K562 (cell line): ENCODE measurements at regions not wholly inside any gene's neighbourhood (a gene's known extent, or its start where the extent isn't known, plus 50 kb on each side); places are given as distances from the start of the nearest gene placed in this dataset.
A peak's percentile ranks its signal among the peaks of the same experiment; 100 is the strongest.

Source experiments
- ATAC-seq: fragments of 200-7000 bp; cut with Tn5 transposase; 3 replicates; pipeline ENCODE4 v1.9.1; 2020; ENCODE audit warnings: moderate library complexity
- BruUV-seq: library from RNA; stranded (reverse); fragments of 400-500 nt; replicated peaks from 2 replicates; lab custom pipeline; 2021; lab: Mats Ljungman, UMichigan
- CTCF ChIA-PET: fragments of 300-600 bp; formaldehyde crosslinking; extraction: SDS; loops from one replicate; lab custom pipeline; 2021; ENCODE audit warnings: low intra/inter-chr PET ratio; lab: Yijun Ruan, JAX
- POLR2A ChIA-PET: fragments of 300-600, 350-650 bp; sonication (Branson Sonifier 250); formaldehyde crosslinking; extraction: SDS; loops from one replicate; lab custom pipeline; 2021; ENCODE audit warnings: antibody characterized with exemption, inconsistent platforms; lab: Yijun Ruan, JAX
- DNase-seq, 4 experiments: peaks; one replicate each; pipeline versions ENCODE4 v3.0.0 to v3.0.0-alpha.2; 2011 to 2018; ENCODE audit warnings: low spot score in 3 of 4, mixed read lengths in 3 of 4; ENCODE audit errors: extremely low read depth in 1 of 4
- FAIRE-seq: peaks from 2 replicates; lab custom pipeline; 2011; peaks lifted over from hg19 to GRCh38; lab: Jason Lieb, UNC
- H2AFZ ChIP-seq: 2 replicates; pipeline ENCODE4 v1.6.0; 2011; ENCODE audit warnings: low read depth, low read length, control low read depth, inconsistent platforms
- H3K27ac ChIP-seq: fragments of 200-600 bp; 3 replicates; pipeline ENCODE4 v1.8.0; 2011; ENCODE audit warnings: low read depth, mild to moderate bottlenecking, control low read depth, inconsistent platforms, low read length, moderate library complexity, mixed read lengths; ENCODE audit errors: extremely low read depth
- H3K27me3 ChIP-seq, 2 experiments: fragments of 300-600 bp in 1 of 2; 2 replicates in 1 of 2; 3 replicates in 1 of 2; pipeline versions ENCODE4 v1.6.0 to v1.8.0; 2011; ENCODE audit warnings: inconsistent platforms in 2 of 2, low read length in 2 of 2, mild to moderate bottlenecking in 1 of 2, mixed read lengths in 1 of 2, moderate library complexity in 1 of 2; ENCODE audit not compliant: control insufficient read depth in 2 of 2, insufficient read depth in 2 of 2
- H3K36me3 ChIP-seq: fragments of 300-600 bp; 3 replicates; pipeline ENCODE4 v1.8.0; 2011; ENCODE audit warnings: mild to moderate bottlenecking, low read length, inconsistent platforms; ENCODE audit not compliant: control insufficient read depth, insufficient read depth
- H3K4me1 ChIP-seq, 2 experiments: fragments of 200-600 bp in 1 of 2; replicated peaks in 1 of 2; 2 replicates in 1 of 2; 3 replicates in 1 of 2; pipeline versions ENCODE4 v1.5.1 to v1.8.0; 2011; ENCODE audit warnings: inconsistent platforms in 2 of 2, low read length in 2 of 2, mild to moderate bottlenecking in 1 of 2, mixed read lengths in 1 of 2, moderate library complexity in 1 of 2; ENCODE audit not compliant: control insufficient read depth in 2 of 2, insufficient read depth in 2 of 2
- H3K4me2 ChIP-seq: 2 replicates; pipeline ENCODE4 v1.6.1; 2011; ENCODE audit warnings: low read length, control low read depth, inconsistent platforms, mixed read lengths; ENCODE audit not compliant: insufficient read depth
- H3K4me3 ChIP-seq: fragments of 200-600 bp; sonication (generic), shearing (Covaris generic); 2 replicates; pipeline ENCODE4 v1.5.1; 2016; ENCODE audit warnings: control low read depth, inconsistent platforms
- H3K79me2 ChIP-seq: fragments of 200-600 bp; 3 replicates; pipeline ENCODE4 v1.8.0; 2011; ENCODE audit warnings: low read length, inconsistent platforms; ENCODE audit not compliant: control insufficient read depth, insufficient read depth
- H3K9ac ChIP-seq, 2 experiments: 2 replicates each; pipeline versions ENCODE4 v1.6.0 to v1.6.1; 2011; ENCODE audit warnings: low read depth in 2 of 2, low read length in 2 of 2, control low read depth in 1 of 2, inconsistent platforms in 1 of 2, mild to moderate bottlenecking in 1 of 2, mixed read lengths in 1 of 2; ENCODE audit not compliant: insufficient read depth in 1 of 2
- H3K9me1 ChIP-seq: one replicate; pipeline ENCODE4 v1.6.0; 2011; ENCODE audit warnings: inconsistent platforms, mild to moderate bottlenecking, low read length, moderate library complexity; ENCODE audit not compliant: control insufficient read depth, insufficient read depth
- H3K9me3 ChIP-seq: replicated peaks from 2 replicates; pipeline ENCODE4 v1.5.1; 2011; ENCODE audit warnings: low read depth, low read length, inconsistent platforms; ENCODE audit not compliant: control insufficient read depth, insufficient read depth
- H4K20me1 ChIP-seq: replicated peaks from 2 replicates; pipeline ENCODE4 v1.6.1; 2011; ENCODE audit warnings: low read length, inconsistent platforms, mixed read lengths; ENCODE audit not compliant: control insufficient read depth, insufficient read depth
- CEBPB ChIP-seq: fragments of 450-650 bp; IDR thresholded peaks from 2 replicates; pipeline ENCODE4 v1.6.1; 2016; ENCODE audit warnings: missing genetic modification characterization, missing compliant biosample characterization
- MLX ChIP-seq, 2 experiments: fragments of 450-650 bp in 1 of 2; sonication (generic) in 1 of 2; formaldehyde crosslinking; conservative IDR thresholded peaks; 2 replicates each; pipeline versions ENCODE4 v1.4.0 to v1.8.1; 2020 to 2022; ENCODE audit warnings: mild to moderate bottlenecking in 1 of 2, missing genetic modification reagents in 1 of 2
- NFYB ChIP-seq: IDR thresholded peaks from 2 replicates; pipeline ENCODE4 v1.6.1; 2011; ENCODE audit warnings: mild to moderate bottlenecking, moderate library complexity; ENCODE audit not compliant: insufficient read length; ENCODE audit errors: extremely low read depth
- NR2C1 ChIP-seq, 2 experiments: fragments of 450-650 bp; IDR thresholded peaks; 2 replicates each; pipeline ENCODE4 v1.6.1; 2017; ENCODE audit warnings: mild to moderate bottlenecking in 2 of 2, antibody characterized with exemption in 1 of 2, inconsistent platforms in 1 of 2, missing compliant biosample characterization in 1 of 2, missing genetic modification characterization in 1 of 2
- NR2C2 ChIP-seq, 2 experiments: fragments of 200-800 bp in 1 of 2; sonication (Bioruptor generic) in 1 of 2; sonication (generic) in 1 of 2; formaldehyde crosslinking in 1 of 2; IDR thresholded peaks; 2 replicates each; pipeline versions ENCODE4 v1.6.1 to v1.8.0; 2016 to 2022; ENCODE audit warnings: mild to moderate bottlenecking in 1 of 2, missing compliant biosample characterization in 1 of 2, missing genetic modification characterization in 1 of 2, missing genetic modification reagents in 1 of 2
- PBX2 ChIP-seq, 2 experiments: IDR thresholded peaks in 1 of 2; conservative IDR thresholded peaks in 1 of 2; 2 replicates each; pipeline ENCODE4 v1.6.1; 2016; ENCODE audit warnings: low read depth in 2 of 2, mild to moderate bottlenecking in 1 of 2, missing compliant biosample characterization in 1 of 2, missing genetic modification characterization in 1 of 2, moderate library complexity in 1 of 2
- PCBP1 ChIP-seq: fragments of 200-400 bp; formaldehyde crosslinking; IDR thresholded peaks from 2 replicates; pipeline ENCODE4 v1.6.1; 2018; ENCODE audit warnings: mild to moderate bottlenecking, low read depth, low read length; ENCODE audit not compliant: poor library complexity, severe bottlenecking
- PKNOX1 ChIP-seq: fragments of 450-650 bp; IDR thresholded peaks from 2 replicates; pipeline ENCODE4 v1.6.1; 2016
- TRIM24 ChIP-seq, 2 experiments: fragments of 450-650 bp; IDR thresholded peaks; 2 replicates each; pipeline ENCODE4 v1.6.1; 2016
- ZNF165 ChIP-seq: fragments of 250-450 bp; sonication (Bioruptor Pico); IDR thresholded peaks from 2 replicates; pipeline ENCODE4 v1.4.0; 2020; ENCODE audit warnings: borderline replicate concordance
- ZNF197 ChIP-seq: fragments of 200-800 bp; sonication (Bioruptor generic); IDR thresholded peaks from 2 replicates; pipeline ENCODE4 v1.6.1; 2016; ENCODE audit warnings: low read depth, missing genetic modification characterization, missing compliant biosample characterization
- ZNF395 ChIP-seq: fragments of 200-800 bp; sonication (Bioruptor generic); IDR thresholded peaks from 2 replicates; pipeline ENCODE4 v1.6.1; 2017; ENCODE audit warnings: missing genetic modification characterization, missing compliant biosample characterization
- WGBS: fragments of 100-300 bp; shearing (Covaris generic); methylation state at CpG from one replicate; pipeline ENCODE4 v1.1.6; 2016; ENCODE audit warnings: low coverage, mixed read lengths; ENCODE audit not compliant: insufficient coverage; ENCODE audit errors: missing lambda C conversion rate; 5-methylcytosine and 5-hydroxymethylcytosine counted together
- in situ Hi-C: fragments of 300-500 bp; cut with MboI; formaldehyde crosslinking; loops from 4 replicates; pipeline ENCODE4 v1.15.0; 2018; ENCODE audit warnings: inconsistent platforms, mixed read lengths
- intact Hi-C: fragments of 100-400 bp; cut with micrococcal nuclease; formaldehyde crosslinking; loops from 2 replicates; pipeline ENCODE4 v1.14.2; 2022

GRCh38 chr16:10297341-10298006 lies 88.4 kb upstream of the ATF7IP2 start:
- WGBS, result 29% methylated on average over 13 of the region's 13 CpGs
- FAIRE-seq, result no peak
- H3K4me2 ChIP-seq, result no peak overlapping the region
- in situ Hi-C loops, result no loop called here
- H3K4me1 ChIP-seq, result no peaks in the 10 kb centered on the region; a peak in 1 of 5 replicates
- TF ChIP-seq TRIM24 (IDR thresholded peaks at IDR 0.05), result peak; percentile 22 to 43; a peak in 1 of 4 replicates
- no peak for TF ChIP-seq PCBP1
- TF ChIP-seq PBX2 (CRISPR knock-in tag; IDR thresholded peaks at IDR 0.05; ENCODE audit: low read depth), result no peak
- peak; percentile 62 for TF ChIP-seq PBX2 (tag; conservative IDR thresholded peaks at IDR 0.05; ENCODE audit: low read depth)
- TF ChIP-seq PKNOX1, result peak; percentile 88
- TF ChIP-seq NFYB, result no peak
- TF ChIP-seq ZNF197 (CRISPR knock-in tag), result no peak
- peak; percentile 40; the same call in 1 of the 2 replicates for TF ChIP-seq CEBPB (tag)
- TF ChIP-seq ZNF395 (CRISPR knock-in tag), result no peak
- TF ChIP-seq NR2C2 (CRISPR knock-in tag; IDR thresholded peaks at IDR 0.05), result no peak
- TF ChIP-seq NR2C2 (tag; IDR thresholded peaks at IDR 0.05), result peak; percentile 43; the same call in 1 of the 2 replicates
- TF ChIP-seq ZNF165, result no peak
- peak; percentile 59; the same call in 1 of the 2 replicates for TF ChIP-seq NR2C1 (IDR thresholded peaks at IDR 0.05)
- peak; percentile 67; the same call in 1 of the 2 replicates for TF ChIP-seq NR2C1 (tag; IDR thresholded peaks at IDR 0.05)
- no peak for TF ChIP-seq MLX (CRISPR knock-in tag; conservative IDR thresholded peaks at IDR 0.05)
- no TSS peak for BruUV-seq
- no peak overlapping the region for H2AFZ ChIP-seq
- no peak overlapping the region for H3K9ac ChIP-seq
- DNase-seq, result peak in 1 of 4 experiments; percentile 13
- H3K79me2 ChIP-seq, result no peaks in the 10 kb centered on the region
- no peaks in the 10 kb centered on the region for H4K20me1 ChIP-seq
- H3K27me3 ChIP-seq, result no peaks in the 10 kb centered on the region
- H3K9me3 ChIP-seq, result 0 out of 2 replicates have a peak, but pooled peaks cover 3% of the 10 kb centered on the region
- intact Hi-C loops, result no loop called here
- CTCF ChIA-PET, result interaction anchor here (0.7 kb wide), 1 partner anchor 10 kb away, joined by 3 read pairs; no protein-coding TSS in a partner anchor
- H3K9me1 ChIP-seq, result no peaks in the 10 kb centered on the region
- H3K4me3 ChIP-seq, result no peak overlapping the region
- POLR2A ChIA-PET, result no interaction called here
- ATAC-seq, result no peak
- H3K27ac ChIP-seq, result no peak overlapping the region
- H3K36me3 ChIP-seq, result no peaks in the 10 kb centered on the region
